Fibroblast of villous mesenchyme (primary cell): ENCODE measurements at regions not wholly inside any gene's neighbourhood (a gene's known extent, or its start where the extent isn't known, plus 50 kb on each side); places are given as distances from the start of the nearest gene placed in this dataset.

ENCODE experiments used
- DNase-seq: peaks from one replicate; pipeline ENCODE4 v3.0.0-alpha.2; 2010; ENCODE audit warnings: low read depth
- H3K4me3 ChIP-seq: 2 replicates; pipeline ENCODE4 v1.5.1; 2011; ENCODE audit warnings: low read depth, mild to moderate bottlenecking, low read length
- TF ChIP-seq, protein P1 (sequence below): IDR thresholded peaks from 2 replicates; pipeline ENCODE4 v1.5.1; 2012; ENCODE audit warnings: low read depth, mild to moderate bottlenecking, low read length; ENCODE audit not compliant: insufficient read depth

DNA sequence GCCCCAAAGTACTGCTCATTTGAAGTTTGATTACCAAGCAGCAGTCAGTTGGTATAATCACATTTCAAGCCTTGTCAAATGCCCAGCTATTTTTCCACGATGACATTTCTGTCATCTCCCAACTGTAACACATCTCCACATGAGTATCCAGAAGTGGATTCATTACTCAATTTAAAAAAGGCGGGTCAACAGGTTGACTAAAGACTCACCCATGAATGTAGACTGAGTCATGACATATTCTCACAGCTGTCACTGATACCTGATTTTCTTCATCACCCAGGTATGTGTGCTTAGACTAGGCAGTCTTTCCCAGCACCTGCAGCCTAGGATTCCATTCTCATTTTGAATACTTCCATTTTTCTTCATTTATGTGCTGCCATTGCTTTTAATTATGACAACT is 75.1 kb upstream of the DBX2 start:
- DNase-seq, result no peak
- TF ChIP-seq, protein P1, sequence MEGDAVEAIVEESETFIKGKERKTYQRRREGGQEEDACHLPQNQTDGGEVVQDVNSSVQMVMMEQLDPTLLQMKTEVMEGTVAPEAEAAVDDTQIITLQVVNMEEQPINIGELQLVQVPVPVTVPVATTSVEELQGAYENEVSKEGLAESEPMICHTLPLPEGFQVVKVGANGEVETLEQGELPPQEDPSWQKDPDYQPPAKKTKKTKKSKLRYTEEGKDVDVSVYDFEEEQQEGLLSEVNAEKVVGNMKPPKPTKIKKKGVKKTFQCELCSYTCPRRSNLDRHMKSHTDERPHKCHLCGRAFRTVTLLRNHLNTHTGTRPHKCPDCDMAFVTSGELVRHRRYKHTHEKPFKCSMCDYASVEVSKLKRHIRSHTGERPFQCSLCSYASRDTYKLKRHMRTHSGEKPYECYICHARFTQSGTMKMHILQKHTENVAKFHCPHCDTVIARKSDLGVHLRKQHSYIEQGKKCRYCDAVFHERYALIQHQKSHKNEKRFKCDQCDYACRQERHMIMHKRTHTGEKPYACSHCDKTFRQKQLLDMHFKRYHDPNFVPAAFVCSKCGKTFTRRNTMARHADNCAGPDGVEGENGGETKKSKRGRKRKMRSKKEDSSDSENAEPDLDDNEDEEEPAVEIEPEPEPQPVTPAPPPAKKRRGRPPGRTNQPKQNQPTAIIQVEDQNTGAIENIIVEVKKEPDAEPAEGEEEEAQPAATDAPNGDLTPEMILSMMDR, result no peak
- no peak overlapping the region for H3K4me3 ChIP-seq

DNA sequence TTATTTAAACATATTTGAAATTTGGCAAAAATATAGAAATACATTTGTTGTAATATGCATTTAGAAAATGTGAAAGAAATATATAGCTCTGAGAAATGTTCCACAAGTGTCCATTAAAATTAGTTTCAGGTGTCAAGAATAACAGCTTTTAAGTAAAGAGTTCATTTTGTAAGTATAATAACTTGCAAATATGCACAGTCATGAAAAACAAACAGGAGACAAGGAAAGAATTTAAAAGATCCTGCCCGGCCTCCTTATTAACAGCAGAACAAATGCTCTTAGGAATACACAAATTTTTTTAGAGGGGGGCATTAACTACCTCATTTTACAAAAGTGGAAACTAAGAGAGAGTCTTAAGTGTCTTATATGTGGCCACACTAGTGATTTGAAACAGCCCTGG is 77.7 kb upstream of the DBX2 start:
- TF ChIP-seq, protein P1, result no peak
- H3K4me3 ChIP-seq, result no peak overlapping the region
- no peak for DNase-seq

DNA sequence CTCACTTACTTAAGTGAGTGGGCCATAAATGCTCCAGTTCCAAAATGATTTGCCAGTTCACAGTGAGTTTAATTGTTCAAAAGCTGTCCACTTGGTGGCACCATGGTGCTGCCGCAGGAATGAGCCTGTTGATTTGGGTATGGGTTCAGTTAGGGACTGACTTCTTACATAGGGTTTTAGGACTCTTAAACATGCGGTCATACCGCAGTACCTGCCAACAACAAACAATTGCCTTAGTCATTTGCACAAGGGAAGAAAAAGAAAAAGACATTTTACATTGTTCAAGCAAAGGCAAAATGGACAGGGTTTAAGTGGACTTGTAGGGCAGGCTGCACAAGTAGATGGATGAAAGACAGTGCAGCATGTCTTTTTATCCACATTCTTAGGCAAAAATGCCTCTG is 80.0 kb upstream of the DBX2 start:
- TF ChIP-seq, protein P1, result peak; percentile 72
- no peak overlapping the region for H3K4me3 ChIP-seq
- peak; percentile 56 for DNase-seq

DNA sequence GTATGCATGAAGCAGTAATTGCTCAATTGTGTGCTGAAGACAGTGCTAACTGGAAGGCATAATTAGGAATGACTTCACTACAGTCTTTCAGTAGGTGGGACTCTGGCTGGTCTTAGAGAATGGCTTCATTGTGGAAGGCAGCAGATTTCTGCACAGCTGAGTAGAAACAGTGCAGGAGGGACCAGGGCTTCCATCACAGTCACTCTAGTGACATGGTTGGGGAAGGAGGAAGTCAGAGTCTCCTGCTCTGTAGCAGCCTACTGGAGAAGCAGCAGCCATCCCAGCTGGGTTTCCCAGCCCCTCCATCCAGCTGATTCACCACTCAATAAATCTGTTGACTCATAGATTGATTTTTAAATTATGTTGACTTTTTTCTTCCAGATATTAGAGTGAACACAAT is 80.6 kb upstream of the DBX2 start:
- no peak for DNase-seq
- H3K4me3 ChIP-seq, result no peak overlapping the region
- TF ChIP-seq, protein P1, result no peak

DNA sequence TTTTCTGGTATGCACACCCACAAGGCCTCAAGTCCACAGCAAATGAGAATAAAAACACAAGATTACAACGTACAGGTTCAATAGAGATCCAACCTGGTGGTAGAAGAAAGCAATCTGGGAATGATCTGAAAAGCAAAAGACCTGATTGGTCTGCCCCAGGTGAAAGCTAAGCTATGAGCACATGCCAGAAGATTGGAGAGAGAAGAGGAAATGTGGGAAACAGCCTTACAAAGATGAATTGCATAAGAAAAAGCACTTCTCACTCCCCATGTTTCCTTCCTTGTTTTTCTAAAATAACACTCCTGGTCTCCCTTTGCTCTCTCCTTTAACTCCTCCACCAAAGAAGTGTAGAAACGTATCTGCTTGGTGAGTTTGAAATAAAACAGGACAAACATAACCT is 77.3 kb upstream of the ANO6 start:
- H3K4me3 ChIP-seq, result no peak overlapping the region
- no peak for DNase-seq
- TF ChIP-seq, protein P1, result no peak

DNA sequence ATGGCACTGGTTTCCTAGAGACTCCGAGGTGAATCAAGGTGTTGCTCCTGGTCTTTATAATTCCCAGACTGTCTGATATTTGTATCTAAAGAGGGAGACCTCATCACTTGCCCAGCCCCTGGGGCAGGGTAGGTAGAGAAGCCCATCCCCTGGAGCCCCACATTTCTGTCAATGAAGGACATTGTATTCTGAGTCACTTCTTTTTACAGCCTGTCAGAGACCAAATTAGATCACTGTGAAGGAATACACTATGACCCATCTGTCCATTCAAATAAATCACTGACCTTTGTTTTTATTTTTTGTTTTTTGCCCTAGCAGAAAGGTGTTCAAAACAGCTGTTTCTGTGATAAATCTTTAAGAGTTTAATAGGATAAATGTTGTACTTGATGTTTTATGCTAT is 67.9 kb upstream of the ANO6 start:
- no peak for DNase-seq
- TF ChIP-seq, protein P1, result no peak
- H3K4me3 ChIP-seq, result no peak overlapping the region

DNA sequence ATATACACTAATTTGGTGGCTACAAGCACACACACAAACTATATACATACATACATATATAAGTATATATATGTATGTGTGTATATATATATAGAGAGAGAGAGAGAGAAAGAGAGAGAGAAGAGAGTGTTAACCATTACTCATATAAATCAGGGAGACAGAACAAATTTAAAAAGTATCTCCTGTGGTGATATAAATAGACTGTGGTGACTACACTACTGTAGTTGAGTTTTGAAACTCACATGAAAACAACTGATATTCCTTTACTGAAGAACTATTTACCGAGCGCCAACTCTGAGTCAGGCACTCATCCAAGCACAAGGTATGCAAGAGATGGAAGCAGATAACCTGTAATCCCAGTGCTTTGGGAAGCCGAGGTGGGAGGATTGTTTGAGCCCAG is 67.3 kb upstream of the ANO6 start:
- no peak overlapping the region for H3K4me3 ChIP-seq
- DNase-seq, result no peak
- TF ChIP-seq, protein P1, result no peak
